ENCODE measurements at regions not wholly inside any gene's neighbourhood (a gene's known extent, or its start where the extent isn't known, plus 50 kb on each side); places are given as distances from the start of the nearest gene placed in this dataset.

DNA sequence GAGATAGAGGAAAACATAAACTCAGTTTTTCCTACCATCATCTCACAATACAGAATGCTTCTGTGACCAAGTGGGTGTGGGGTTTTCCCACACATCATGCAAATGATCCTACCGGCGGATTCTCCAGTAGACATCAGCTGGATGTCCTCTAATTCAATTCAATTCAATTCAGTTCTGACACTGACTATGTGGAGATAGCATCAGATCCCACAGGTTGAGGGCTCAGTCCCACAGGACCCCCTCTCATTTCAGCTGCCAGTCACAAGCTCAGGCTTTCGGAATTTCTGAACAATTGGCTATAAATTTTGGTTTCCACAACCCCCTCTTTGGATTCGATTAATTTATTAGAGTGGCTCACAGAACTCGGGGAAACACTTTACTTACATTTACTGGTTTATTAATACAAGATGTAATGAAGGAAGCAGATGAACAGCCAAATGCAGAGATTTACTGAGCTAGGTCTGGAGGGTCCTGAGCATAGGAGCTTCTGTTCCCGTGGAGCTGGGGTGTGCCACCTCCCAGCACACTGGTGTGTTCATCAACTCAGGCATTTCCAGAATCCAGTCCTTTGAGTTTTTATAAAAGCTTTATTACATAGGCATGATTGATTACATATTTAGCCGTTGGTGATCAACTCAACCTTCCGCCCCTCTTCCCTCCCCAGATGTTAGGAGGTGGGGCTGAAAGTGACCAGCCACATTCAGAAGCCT, 350.1 kb downstream of the MYCN start:
- no peak for TF ChIP-seq TARDBP (IDR thresholded peaks at IDR 0.05)
- TF ChIP-seq HDGF (IDR thresholded peaks at IDR 0.05; ENCODE audit: borderline replicate concordance) = no peak
- no peak for TF ChIP-seq SUZ12 (IDR thresholded peaks at IDR 0.05)
- TF ChIP-seq FOXA1 (IDR thresholded peaks at IDR 0.05) = no peak
- no peak for TF ChIP-seq L3MBTL2 (conservative IDR thresholded peaks at IDR 0.05)
- no peak for TF ChIP-seq ZNF384 (IDR thresholded peaks at IDR 0.05)
- TF ChIP-seq FOXK2 (IDR thresholded peaks at IDR 0.05) = no peak
- TF ChIP-seq BHLHE40 (IDR thresholded peaks at IDR 0.05; ENCODE audit: borderline replicate concordance) = no peak
- TF ChIP-seq, protein P1, sequence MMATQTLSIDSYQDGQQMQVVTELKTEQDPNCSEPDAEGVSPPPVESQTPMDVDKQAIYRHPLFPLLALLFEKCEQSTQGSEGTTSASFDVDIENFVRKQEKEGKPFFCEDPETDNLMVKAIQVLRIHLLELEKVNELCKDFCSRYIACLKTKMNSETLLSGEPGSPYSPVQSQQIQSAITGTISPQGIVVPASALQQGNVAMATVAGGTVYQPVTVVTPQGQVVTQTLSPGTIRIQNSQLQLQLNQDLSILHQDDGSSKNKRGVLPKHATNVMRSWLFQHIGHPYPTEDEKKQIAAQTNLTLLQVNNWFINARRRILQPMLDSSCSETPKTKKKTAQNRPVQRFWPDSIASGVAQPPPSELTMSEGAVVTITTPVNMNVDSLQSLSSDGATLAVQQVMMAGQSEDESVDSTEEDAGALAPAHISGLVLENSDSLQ (IDR thresholded peaks at IDR 0.05) = no peak
- TF ChIP-seq LEF1 (IDR thresholded peaks at IDR 0.05; ENCODE audit: borderline replicate concordance) = no peak
- no peak for TF ChIP-seq NFRKB (IDR thresholded peaks at IDR 0.05)
- TF ChIP-seq ELF4 (IDR thresholded peaks at IDR 0.05) = no peak
- TF ChIP-seq ARNT (IDR thresholded peaks at IDR 0.05) = no peak
- no peak for TF ChIP-seq SP1 (IDR thresholded peaks at IDR 0.05)
- no peak for TF ChIP-seq FOXM1 (IDR thresholded peaks at IDR 0.05; ENCODE audit: borderline replicate concordance)
- no peak for TF ChIP-seq CTBP1 (IDR thresholded peaks at IDR 0.05; ENCODE audit: borderline replicate concordance)
- ChIA-PET POLR2A (no interaction called here), CTCF (no interaction called here)
- no peak for DNase-seq (ENCODE audit: extremely low spot score)

DNA sequence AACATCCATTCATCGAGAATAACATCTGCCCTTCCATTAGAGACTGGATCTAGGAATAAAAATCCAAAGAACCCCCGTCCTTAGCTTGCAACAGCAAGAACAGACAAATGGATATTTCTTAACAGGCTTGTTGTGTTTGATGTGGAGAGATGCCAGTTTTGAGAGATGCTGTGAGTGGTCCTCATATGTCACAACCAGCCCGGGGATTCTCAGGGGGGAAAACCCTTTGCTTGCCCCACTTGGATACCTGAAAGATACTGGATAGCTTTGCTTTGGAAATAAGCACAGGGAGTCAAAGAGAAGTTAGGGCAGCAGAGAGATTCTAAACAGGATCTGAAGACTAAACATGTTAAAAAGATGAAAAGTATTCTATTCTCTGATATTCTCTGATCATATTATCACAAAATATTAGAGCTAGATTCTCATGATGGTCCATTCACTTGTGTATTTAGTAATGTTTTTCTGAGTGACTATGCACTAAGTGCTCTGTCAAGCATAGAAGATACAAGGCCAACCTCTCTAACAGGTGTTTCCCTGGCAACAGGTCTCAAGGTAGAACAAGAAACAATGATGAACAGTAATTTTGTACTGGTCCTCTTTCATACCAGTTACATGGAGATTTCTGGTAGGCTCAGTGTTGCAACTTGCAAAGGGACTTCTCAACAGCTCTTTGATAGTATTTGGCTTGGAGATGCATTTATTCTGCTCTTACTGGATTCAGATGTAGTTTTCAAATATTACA, 348.2 kb downstream of the MYCN start:
- TF ChIP-seq LEF1 (IDR thresholded peaks at IDR 0.05; ENCODE audit: borderline replicate concordance) (no peak), ZNF384 (IDR thresholded peaks at IDR 0.05) (no peak), L3MBTL2 (conservative IDR thresholded peaks at IDR 0.05) (no peak)
- DNase-seq (ENCODE audit: extremely low spot score) = no peak
- ChIA-PET POLR2A (no interaction called here), CTCF (interaction anchor here (0.6 kb wide), 1 partner anchor 330 kb away, joined by 3 read pairs; no protein-coding TSS in a partner anchor)

DNA sequence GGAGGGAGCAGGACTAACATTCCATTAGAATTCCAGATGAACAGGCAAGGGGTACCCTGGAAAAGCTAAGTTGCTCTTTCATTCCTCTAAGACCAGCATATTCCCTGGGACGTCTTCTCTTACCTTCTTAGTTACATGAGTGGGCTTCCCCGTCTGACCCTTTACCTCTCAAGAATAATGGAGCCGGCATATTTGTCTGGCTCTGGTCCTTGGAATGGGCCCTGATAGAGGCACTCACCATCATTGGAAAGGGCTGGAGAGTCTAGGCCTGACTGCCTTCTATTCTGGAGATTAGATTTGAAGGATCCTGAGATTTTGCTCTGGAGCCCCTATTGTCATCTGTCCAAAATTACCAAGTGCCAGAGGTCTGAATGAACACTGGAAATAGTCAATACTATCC, 347.5 kb downstream of the MYCN start:
- CTCF ChIA-PET = no interaction called here

DNA sequence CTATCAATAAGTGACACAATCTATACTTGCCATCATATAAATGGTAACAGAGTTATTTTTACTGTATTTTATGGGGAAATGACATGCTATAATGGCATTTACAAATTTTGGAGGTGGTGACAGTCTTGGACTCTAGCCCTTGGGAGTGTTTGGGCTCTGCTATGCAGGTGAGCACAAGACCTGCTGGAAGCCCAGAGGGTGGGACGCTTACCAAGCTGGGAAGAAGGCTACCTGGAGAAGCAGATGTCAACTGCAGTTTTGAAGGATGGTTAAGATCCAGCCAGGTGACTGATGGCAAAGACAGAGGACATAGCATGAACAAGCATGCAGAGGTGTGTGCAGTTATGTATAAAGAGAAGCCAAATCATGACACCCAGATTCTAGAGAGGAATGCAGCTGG, 346.9 kb downstream of the MYCN start:
- ChIA-PET POLR2A (no interaction called here), CTCF (no interaction called here)
- TF ChIP-seq HDGF (IDR thresholded peaks at IDR 0.05; ENCODE audit: borderline replicate concordance) = no peak
- no peak for DNase-seq (ENCODE audit: extremely low spot score)

More for the DNA sequence above, 347.5 kb downstream of the MYCN start:
- POLR2A ChIA-PET = no interaction called here
- no peak for DNase-seq (ENCODE audit: extremely low spot score)
- TF ChIP-seq NFRKB (IDR thresholded peaks at IDR 0.05) (no peak), L3MBTL2 (conservative IDR thresholded peaks at IDR 0.05) (no peak), FOXM1 (IDR thresholded peaks at IDR 0.05; ENCODE audit: borderline replicate concordance) (no peak), SP1 (IDR thresholded peaks at IDR 0.05) (no peak), FOXA1 (IDR thresholded peaks at IDR 0.05) (no peak), TARDBP (IDR thresholded peaks at IDR 0.05) (no peak), ZNF384 (IDR thresholded peaks at IDR 0.05) (no peak), CTBP1 (IDR thresholded peaks at IDR 0.05; ENCODE audit: borderline replicate concordance) (no peak), SUZ12 (IDR thresholded peaks at IDR 0.05) (no peak), BHLHE40 (IDR thresholded peaks at IDR 0.05; ENCODE audit: borderline replicate concordance) (no peak), ELF4 (IDR thresholded peaks at IDR 0.05) (no peak), HDGF (IDR thresholded peaks at IDR 0.05; ENCODE audit: borderline replicate concordance) (no peak), ARNT (IDR thresholded peaks at IDR 0.05) (no peak)
- TF ChIP-seq, protein P1 (IDR thresholded peaks at IDR 0.05) = no peak

DNA sequence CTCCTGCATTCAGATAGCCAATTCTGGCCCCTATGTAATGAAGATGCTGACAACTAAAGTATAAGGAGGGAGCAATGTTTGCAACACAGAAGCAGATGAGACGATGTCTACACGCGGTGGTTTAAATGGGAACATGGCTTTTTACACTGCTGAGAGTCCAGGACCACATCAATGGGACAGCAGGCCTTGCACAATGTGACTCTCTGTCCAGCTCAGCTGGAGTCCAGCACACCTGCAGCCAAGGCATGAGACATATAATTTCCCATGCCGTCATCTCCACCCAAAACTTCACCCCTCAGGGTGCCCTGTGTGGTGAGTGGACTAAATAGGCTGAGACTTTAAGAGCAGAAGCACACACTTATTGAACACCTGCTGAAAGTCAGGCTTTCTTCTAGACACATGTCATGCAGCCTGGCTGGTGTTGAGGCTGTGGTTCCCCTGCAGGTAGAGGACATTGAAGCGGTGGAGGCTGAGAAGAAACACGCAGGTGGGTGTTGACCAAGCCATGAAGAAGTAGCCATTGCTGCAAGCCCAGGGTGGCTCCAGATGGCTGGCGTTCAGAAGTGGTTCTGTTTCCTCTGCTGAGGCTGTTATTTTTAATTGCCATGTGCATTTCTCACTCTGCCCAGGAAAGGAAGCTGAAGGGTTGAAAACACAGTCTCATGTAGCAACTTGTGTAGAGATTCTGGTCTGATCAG, 345.6 kb downstream of the MYCN start:
- no peak for DNase-seq (ENCODE audit: extremely low spot score)
- TF ChIP-seq, protein P1 (IDR thresholded peaks at IDR 0.05) = no peak
- TF ChIP-seq FOXM1 (IDR thresholded peaks at IDR 0.05; ENCODE audit: borderline replicate concordance) (no peak), CTBP1 (IDR thresholded peaks at IDR 0.05; ENCODE audit: borderline replicate concordance) (no peak), ELF4 (IDR thresholded peaks at IDR 0.05) (no peak), HDGF (IDR thresholded peaks at IDR 0.05; ENCODE audit: borderline replicate concordance) (no peak), NFRKB (IDR thresholded peaks at IDR 0.05) (no peak), SUZ12 (IDR thresholded peaks at IDR 0.05) (no peak), BHLHE40 (IDR thresholded peaks at IDR 0.05; ENCODE audit: borderline replicate concordance) (no peak)
- ChIA-PET POLR2A (no interaction called here), CTCF (no interaction called here)

DNA sequence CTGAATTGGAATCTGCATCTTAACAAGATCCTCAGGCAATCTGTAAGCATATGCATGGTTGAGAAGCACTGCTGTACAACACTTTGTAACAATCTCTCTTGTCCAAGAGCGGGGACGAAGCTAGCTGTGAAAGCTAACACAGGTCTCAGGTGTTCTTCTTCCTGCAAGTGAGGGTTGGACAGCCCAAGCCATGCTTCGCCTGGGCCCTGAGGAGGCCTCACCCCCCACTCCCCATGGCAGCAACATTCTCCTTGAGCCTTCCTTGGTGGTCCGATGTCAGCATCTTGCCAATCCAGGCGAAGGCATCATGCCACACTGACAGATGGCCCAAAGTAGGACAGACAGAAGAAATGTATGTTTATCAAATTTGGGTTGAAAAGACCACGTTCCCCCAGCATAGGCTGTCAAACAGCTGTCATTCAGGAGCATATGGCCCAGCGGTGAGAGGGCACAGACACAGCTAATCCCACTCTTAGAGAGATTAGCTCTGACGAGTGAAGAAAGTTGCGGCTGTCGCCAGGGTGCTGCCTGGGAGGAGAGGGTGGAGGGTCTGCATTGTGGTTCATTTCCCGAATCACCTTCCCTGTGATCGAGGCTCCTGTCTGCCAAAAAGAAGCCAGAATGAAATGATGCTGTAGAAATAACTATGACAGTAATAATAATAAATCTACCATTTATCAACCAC, 344.7 kb downstream of the MYCN start:
- TF ChIP-seq FOXA1 (IDR thresholded peaks at IDR 0.05) (no peak), SUZ12 (IDR thresholded peaks at IDR 0.05) (no peak), SP1 (IDR thresholded peaks at IDR 0.05) (no peak), FOXM1 (IDR thresholded peaks at IDR 0.05; ENCODE audit: borderline replicate concordance) (no peak), FOXK2 (IDR thresholded peaks at IDR 0.05) (no peak), BHLHE40 (IDR thresholded peaks at IDR 0.05; ENCODE audit: borderline replicate concordance) (no peak), HDGF (IDR thresholded peaks at IDR 0.05; ENCODE audit: borderline replicate concordance) (no peak), TARDBP (IDR thresholded peaks at IDR 0.05) (no peak), ARNT (IDR thresholded peaks at IDR 0.05) (no peak), NFRKB (IDR thresholded peaks at IDR 0.05) (no peak)
- TF ChIP-seq, protein P1 (IDR thresholded peaks at IDR 0.05) = no peak
- POLR2A ChIA-PET = no interaction called here
- CTCF ChIA-PET = no interaction called here
- no peak for DNase-seq (ENCODE audit: extremely low spot score)
